SW 1271 (cell line): ENCODE measurements at regions not wholly inside any gene's neighbourhood (a gene's known extent, or its start where the extent isn't known, plus 50 kb on each side); places are given as distances from the start of the nearest gene placed in this dataset.
"Not testable (repeated sequence)": the region's sequence is repeated elsewhere in the genome, so short reads cannot be mapped to it uniquely, and the experiment has no call there.

ENCODE experiments used
- DNase-seq, 2 experiments: peaks; one replicate each; lab custom pipeline; 2025; lab: John Stamatoyannopoulos, UW

DNA sequence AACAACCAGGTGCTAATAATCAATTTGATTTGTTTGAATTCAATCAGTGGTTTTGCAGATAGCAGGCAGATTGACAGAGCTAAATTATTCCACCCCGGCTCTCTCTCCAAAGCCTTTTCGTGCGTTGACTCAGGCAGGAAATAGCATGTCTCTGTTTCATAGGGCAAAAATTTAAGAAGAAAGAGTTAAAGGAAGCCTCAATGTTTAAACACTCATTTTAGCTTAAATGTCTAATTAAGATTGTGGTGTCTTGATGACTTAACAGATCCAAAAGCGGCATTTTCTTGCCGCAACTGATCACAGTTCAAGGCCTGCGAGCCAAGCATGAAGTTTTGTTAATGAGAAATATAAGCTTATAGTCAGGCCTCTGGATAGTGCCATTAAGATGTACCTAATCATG, 1051.1 kb upstream of the AUTS2 start:
- no peak for DNase-seq

DNA sequence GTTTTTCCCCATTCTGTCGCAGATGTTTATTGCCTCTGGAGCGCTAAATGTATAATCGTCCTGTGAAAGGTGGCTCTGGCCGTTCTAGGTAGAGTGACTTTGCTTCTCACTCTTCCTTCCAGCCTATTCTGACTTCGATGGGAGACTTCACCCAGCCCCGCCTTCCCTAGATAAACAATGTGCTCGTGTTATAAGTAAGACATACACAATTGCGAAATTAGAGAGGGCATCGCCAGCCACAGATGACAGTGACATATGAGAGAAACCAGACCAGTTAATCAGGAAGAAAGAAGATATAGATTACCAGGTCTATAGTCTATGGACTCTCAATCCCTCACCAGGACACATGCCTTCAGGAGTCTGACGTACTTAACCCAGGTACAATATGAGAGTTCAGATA, 1050.5 kb upstream of the AUTS2 start:
- no peak for DNase-seq

DNA sequence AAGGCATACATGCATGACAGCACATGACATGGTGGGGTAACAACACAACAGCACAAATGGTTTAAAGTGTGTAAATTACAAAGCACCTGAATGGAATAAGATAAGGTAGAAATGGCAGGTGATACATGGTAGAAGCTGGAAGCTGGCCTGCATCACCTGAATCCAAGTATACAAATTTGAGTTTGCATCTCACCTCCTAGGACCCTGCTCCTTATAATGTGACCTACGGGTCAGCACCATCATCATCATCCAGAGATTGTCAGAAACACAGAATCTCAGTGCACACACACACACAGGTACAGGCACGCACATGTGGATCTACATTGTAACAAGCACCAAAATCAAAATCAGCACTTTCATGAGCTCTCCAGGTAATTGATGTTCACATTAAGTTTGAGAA, 1048.2 kb upstream of the AUTS2 start:
- DNase-seq = no peak

DNA sequence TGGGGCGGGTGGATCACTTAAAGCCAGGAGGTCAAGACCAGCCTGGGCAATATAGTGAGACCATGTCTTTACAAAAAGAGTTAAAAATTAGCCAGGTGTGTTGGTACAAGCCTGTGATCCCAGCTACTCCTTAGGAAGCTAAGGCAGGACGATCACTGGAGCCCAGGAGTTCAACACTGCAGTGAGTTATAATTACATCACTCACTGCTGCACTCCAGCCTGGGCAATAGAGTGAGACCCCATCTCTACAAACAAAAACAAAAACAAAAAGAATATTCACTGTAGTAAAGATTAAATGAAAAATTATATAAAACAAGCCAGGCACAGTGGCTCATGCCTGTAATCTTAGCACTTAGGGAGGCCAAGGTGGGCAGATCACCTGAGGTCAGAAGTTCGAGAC, 1047.6 kb upstream of the AUTS2 start:
- DNase-seq = no peak

DNA sequence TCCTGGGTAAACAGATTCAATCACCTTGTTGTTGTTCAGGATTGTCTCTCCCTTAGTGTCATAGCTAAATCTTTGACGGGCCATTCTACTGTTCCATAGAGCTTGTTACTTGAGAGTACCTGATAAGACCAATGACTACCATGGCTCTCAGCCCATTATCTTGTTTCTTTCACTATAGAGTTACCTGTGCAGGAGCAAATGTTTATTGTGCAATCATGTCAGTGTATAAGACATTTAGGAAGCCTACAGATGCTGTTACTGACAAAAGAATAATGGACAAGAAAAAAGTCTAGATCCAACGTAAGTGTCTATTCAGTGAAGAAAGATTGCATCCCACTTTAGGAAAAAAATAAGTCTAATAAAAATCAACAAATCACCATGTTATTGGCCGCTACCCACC, 1041.7 kb upstream of the AUTS2 start:
- DNase-seq = no peak

DNA sequence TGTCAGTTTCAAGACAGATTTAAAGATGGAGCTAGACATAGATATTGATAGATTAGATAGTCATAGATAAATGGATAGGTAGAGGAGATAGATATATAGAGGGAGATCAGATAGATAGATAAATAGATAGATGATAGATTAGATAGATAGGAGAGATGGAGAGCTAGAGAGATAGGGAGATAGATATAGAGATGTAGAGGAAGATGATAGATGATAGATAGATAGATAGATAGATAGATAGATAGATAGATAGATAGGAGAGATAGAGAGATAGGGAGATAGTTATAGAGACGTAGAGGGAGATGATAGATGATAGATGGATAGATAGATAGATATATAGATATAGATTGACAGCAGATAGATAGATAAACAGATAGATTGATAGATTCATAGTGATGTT, 1038.8 kb upstream of the AUTS2 start:
- no peak for DNase-seq

DNA sequence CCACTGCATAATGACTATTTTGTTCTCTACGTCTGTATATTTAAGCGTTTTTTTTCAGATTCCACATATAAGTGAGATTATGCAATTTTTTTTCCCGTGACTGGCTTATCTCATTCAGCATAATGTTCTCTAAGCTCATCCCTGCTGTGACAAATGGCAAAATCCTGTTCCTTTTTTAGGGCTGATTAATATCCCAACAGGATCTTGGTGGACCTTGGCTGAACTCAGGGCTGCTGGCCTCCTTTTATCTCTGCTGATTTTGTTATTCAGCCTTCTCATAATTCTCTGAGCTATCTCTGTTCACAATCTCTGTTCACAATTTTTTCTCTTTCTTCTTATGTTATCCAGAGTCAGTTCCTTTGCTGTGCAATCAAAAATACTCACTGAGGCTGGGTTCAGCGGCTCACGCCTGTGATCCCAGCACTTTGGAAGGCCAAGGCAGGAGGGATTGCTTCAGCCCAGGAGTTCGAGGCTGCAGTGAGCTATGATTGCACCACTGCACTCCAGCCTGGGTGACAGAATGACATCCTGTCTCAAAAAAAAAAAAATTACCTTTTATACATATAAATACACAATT, 1035.9 kb upstream of the AUTS2 start:
- no peak for DNase-seq

DNA sequence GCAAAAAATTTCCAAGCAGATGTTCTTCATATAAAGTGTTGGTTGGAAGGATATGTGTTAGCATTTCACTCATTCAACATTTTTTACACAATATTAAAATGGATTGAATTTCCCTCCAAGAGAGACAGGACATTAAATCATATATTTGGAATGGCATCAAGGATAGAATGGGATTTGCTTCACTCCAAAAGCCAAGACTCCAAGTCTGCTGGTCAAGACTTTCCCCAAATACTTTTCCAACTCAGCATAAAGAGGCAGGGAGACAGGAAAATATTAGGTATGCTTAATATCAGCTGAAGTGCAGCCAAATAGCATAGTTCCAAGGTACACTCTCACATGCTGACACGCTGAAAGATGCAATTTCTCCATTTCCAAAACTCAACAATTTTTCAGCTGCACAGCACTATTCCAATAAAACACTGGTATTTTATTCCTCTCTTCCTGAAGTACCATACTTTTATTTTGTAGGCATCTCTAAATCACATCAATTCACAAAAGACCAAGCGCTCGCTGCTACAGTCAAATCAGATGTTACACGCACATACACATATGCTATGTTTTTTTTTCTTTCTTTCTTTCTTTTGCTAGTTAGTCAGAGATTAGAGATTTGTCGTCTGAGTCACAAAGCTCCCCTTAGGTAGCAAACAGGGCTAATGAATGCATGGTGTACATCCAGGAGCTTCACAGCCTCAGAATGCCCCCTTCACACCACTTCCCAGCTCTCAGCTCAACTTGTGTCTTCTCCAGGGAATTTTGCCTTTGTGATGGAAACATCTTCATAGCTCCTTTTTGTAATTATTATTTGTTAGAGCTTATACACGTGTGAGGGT, 1033.8 kb upstream of the AUTS2 start:
- no peak for DNase-seq

DNA sequence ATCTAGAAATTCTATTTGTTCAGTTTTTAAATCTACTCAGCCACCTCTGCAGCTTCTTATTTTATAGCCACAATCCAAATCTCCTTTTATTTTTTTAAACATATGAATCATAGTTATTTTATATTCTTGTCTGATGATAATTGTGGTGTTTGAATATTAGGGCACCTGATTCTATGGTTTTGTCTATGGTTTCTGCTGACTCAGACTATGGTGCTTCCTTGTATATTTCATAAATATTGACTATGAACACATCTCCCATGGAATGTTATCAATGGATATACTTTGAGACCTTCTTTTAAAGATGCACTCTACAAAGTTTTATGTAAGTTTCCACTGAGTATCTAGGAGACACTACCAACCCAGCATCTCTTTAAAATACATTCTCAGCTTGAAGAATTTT, 1027.0 kb upstream of the AUTS2 start:
- DNase-seq = no peak

DNA sequence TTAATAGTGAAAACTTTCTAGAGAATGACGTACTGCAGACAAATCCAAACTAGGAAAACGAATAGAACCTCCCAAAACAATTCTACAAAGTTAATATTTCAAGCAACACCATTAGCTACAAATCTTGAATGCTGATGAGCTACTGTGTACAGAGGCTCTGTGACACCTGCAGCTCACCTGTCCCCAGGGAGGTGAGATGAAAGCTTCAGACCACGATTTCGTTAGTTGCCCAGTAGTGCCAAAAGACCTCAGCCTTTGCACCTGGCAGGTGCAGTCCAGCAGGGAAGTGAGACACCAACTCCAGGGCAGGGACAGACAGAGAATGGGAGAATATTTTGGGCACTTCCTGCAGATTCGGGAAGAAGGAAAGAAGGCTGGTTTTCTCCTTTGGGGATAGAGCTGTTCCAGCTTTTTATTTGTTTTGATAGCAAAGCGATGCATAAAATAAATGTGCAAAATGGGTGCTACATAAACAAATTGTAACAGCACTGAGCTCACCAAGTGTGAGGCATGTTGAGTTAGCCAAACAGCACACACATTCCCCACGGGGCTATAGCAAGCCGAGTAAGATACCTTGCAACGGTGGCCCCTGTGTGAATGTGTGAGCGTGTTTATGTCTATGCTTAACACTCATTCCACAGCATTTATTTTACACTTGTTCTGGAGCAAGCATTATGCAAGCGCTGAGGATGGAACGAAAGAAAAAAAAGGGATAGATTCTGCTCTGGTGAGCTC, 1024.8 kb upstream of the AUTS2 start:
- DNase-seq = no peak

DNA sequence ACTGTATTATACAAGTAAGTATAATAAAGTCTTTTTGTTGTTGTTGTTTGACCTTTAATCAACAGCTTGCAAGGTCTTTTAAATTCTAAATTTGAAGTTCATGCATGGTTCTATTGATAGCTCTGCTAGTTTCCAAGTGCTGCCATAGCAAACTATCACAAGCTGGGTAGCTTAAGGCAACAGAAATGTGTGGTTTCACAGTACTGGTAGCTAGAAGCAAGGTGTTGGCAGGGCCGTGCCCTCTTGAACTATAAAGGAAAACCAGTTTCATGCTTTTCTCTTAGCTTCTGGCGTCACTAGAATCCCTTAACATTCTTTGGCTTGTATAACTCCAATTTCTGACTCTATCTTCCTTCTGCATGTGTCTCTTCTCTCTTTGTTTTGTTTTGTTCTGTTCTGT, 1021.9 kb upstream of the AUTS2 start:
- DNase-seq = no peak

DNA sequence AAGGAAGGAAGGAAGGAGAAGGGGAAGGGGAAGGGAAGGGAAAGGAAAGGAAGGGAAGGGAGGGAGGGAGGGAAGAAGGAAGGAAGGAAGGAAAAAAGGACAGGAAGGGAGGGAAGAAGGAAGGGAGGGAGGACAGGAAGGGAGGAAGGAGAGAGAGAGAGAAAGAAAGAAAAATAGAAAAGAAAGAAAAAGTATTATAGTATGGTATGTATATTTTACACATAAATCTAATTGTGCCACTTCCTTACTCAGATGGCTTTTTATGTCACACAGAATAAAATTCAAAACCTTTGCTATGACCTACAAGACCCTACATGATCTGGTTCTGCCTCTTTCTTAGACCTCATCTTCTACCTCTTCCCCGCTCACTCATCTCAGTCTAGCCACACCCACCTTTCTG, 1016.9 kb upstream of the AUTS2 start:
- no peak for DNase-seq

DNA sequence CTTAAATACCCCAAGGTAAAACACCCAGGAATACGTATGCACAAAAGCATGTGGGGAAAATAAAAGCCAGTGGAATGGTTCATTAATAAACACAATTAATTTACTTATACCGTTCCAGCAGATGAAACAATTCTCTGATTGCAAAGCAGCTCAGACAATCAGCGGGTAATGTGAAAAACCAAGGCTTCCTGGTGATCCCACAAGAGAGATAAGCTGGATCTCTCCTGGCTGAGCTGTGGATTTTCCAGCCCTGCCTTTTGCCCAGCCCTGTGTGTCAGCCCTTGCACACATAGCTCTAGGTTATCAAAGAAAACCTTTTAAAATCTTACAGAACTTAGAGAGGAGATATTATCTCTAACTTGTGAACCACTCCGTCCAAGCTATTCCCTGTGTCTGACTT, 1010.7 kb upstream of the AUTS2 start:
- no peak for DNase-seq

DNA sequence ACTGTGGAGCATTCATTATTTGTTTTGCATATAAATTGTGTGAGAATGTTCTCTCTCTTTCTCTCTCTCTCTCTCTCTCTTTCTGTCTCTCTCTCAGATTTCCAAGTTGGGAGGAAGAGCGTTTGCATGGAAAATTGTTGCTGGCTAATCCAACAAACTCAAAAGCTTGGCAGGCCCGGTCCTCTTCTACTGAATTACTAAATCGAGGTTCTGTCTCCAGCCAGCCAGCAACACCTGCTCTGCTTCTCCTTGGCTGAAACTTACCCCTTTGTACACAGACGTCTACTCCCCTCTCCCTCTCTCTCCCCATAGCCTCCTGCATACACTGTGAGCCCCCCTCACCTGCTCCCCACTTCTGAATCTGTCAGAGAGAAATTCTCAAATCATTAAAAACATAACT, 996.4 kb upstream of the AUTS2 start:
- DNase-seq = no peak

DNA sequence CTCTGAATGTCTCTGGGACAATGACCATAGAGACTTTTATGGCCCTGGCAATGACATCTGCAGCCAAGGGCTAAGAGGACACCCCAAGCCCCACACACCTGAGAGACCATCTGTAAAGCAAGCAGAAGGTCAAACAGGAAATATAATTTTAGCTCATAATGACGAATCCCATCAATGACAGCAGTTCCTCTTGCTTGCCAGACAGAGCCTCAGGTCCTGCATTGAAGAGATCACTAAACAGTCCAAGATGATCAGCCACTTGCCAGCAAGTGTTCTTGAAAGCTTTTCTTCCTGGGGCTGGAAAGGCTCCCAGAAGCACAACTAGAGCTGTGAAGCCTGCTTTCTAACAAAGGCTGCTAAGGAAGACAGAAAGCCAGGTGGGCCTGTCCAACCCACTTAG, 993.7 kb upstream of the AUTS2 start:
- no peak for DNase-seq

DNA sequence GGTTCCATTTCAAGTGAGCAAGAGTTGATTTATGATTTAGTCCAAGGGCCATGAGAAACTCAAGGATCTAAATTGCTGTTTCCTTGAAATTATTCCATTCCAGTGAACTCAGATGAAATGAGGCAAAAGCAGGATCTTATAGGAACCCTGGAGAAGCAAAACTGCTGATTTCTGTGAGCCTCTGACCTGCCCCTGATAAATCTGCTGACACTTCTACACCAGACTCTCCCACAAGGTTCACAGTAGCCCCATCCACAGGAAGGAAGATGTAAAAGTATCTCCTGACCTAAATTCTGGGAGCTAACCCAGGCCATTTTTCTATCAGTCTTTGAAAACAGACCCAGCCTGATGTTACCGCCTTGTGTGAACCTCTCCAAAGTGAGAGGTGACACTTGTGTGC, 987.6 kb upstream of the AUTS2 start:
- no peak for DNase-seq

DNA sequence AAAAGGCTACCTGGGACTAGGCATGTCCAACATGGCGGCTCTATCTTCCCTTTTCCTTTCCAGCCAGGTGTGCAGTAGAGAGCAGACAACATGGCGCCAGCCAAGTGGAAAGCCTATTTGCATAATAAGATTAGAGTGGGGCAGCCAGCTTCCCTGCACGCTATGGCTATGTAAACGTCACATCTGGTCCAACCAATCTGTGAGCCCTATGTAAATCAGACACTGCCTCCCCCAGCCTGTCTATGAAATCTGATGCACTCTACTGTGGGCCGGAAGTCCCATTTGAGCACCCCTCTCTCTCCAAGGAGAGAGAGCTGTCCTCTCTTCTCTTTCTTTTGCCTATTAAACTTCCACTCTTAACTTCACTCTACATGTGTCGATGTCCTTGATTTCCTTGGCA, 984.9 kb upstream of the AUTS2 start:
- no peak for DNase-seq

DNA sequence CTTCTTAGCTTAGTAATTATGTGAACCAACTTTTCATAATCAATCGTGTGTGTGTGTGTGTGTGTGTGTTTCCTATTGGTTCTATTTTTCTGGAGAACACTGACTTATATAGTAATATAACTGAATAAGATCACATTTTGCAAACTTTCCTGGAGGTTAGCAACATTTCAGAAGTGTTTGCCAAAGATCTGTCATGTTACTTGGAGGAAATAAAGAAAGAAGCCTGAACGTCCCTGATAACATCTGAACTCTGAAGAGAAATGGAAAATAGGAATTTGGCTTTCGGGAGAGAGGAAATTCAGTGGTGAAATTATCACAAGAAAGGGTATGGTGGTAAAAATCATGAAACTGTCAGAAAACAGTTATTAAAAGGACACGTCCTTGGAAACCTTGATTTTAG, 984.4 kb upstream of the AUTS2 start:
- no peak for DNase-seq

DNA sequence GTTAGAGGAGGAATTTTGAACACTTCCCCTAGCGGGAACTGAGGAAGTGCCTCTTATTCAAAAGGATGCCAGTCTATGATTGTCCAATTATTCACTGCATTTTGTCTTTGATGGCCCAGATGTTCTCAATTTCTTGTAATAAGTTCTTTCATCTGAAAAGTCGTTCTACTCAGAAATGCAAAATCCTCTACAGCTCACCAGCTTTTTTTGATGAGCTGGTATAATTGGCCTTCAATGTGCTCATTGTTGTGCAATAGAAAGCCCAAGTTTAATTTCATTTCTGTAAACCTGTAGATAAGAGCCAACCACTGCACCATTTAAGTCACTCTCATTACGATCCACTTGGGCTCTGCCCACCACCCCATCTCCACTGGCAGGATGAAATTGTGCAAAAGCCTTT, 978.7 kb upstream of the AUTS2 start:
- no peak for DNase-seq

DNA sequence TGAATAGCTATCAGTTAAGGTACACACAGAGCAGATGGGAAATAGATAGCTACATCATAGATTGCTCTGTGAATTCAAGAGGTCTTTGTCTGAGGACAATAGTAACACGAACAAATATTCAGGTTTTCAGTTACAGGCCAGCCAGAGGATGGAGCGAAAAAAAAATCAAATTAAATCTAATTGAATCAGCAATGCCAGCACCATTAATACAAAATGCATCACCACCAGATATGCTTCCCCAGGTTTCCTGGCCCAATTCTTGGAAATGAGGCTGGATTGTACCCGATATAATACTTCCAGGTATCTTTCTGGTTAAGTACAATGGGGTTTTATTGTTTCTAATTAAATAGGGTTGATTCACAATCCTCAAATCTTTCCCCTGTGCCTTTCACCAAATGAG, 975.8 kb upstream of the AUTS2 start:
- no peak for DNase-seq

DNA sequence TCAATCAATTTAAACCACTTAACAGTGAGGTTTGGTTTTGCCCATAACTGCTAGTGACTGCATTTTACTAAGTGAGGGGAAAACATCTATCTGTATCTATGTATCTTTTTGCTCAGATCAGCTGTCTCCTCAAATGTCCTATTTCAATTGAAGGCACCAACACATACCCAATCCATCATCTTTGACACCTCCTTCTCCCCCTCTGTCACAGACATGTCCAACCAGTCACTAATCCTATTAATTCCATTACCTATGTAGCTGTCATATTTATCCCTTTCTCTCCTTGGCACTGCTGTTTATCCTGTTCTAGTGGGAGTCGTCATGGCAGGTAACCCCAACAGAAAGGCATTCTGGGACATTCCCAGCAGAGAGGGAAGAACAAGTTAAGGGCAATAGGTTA, 975.2 kb upstream of the AUTS2 start:
- DNase-seq = no peak

DNA sequence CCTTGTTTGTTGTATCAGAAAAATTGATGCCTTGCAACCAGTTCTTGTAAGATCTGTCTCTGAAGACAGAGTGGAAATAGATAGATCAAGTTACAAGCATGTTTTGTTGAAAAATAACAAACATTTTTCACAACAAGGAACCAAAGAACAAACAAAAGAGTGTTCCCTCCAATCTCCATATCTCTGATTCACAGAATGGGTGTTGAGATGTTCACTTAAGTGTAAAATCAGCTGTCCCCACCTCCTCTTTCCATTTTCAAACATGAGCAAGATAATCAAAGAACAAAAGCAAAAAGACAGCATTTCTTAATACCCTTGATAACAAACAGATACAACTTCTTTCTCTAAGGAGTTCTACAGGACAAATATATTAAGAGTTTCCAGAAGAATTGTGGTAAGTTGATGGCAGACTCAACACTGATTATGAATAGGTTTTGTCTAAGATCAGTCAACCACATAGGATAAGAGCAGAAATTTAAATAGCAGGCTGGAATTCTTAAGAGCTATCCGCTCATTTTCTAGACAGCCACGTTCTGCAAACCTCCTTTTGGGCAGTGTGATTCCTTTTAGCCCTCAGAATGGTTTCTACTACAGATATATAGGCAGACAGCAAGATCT, 970.9 kb upstream of the AUTS2 start:
- DNase-seq = no peak

DNA sequence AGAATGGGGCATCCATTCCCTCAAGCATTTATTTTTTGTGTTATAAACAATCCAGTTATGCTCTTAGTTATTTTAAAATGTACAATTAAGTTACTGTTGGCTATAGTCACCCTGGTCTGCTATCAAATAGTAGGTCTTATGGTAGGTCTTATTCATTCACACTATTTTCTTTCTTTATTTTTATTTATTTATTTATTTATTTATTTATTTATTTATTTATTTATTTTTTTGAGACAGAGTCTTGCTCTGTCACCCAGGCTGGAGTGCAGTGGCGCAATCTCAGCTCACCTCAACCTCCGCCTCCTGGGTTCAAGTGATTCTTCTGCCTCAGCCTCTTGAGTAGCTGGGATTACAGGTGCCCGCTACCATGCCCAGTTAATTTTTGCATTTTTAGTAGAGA, 967.4 kb upstream of the AUTS2 start:
- not testable (repeated sequence) for DNase-seq
